Upper lobe of left lung (tissue), 4 donors: ENCODE measurements at regions not wholly inside any gene's neighbourhood (a gene's known extent, or its start where the extent isn't known, plus 50 kb on each side); places are given as distances from the start of the nearest gene placed in this dataset.

ENCODE experiments used
- POLR2A ChIP-seq, 4 donors: fragments of 450-650 bp; IDR thresholded peaks; one replicate each; pipeline ENCODE4 v1.5.1; 2016 to 2017; ENCODE audit warnings: antibody characterized with exemption in 4 of 4, mild to moderate bottlenecking in 2 of 4
- TF ChIP-seq, protein P1 (sequence below), 6 experiments: fragments of 450-650 bp in 4 of 6; fragments of 200-600 bp in 2 of 6; sonication (generic) in 2 of 6; IDR thresholded peaks; one replicate each; pipeline ENCODE4 v1.5.1; 2016 to 2019; ENCODE audit warnings: antibody characterized with exemption in 6 of 6

GRCh38 chr16:64130140-64130539, 991.7 kb downstream of the CDH11 start:
- TF ChIP-seq POLR2A (IDR thresholded peaks at IDR 0.05) = no peak
- TF ChIP-seq, protein P1, sequence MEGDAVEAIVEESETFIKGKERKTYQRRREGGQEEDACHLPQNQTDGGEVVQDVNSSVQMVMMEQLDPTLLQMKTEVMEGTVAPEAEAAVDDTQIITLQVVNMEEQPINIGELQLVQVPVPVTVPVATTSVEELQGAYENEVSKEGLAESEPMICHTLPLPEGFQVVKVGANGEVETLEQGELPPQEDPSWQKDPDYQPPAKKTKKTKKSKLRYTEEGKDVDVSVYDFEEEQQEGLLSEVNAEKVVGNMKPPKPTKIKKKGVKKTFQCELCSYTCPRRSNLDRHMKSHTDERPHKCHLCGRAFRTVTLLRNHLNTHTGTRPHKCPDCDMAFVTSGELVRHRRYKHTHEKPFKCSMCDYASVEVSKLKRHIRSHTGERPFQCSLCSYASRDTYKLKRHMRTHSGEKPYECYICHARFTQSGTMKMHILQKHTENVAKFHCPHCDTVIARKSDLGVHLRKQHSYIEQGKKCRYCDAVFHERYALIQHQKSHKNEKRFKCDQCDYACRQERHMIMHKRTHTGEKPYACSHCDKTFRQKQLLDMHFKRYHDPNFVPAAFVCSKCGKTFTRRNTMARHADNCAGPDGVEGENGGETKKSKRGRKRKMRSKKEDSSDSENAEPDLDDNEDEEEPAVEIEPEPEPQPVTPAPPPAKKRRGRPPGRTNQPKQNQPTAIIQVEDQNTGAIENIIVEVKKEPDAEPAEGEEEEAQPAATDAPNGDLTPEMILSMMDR (IDR thresholded peaks at IDR 0.05) = no peak
